Breast epithelium (tissue), 4 donors: ENCODE measurements at regions not wholly inside any gene's neighbourhood (a gene's known extent, or its start where the extent isn't known, plus 50 kb on each side); places are given as distances from the start of the nearest gene placed in this dataset.

Experiments used
- DNase-seq, 2 donors: peaks; one replicate each; pipeline ENCODE4 v3.0.0-alpha.2; 2019; ENCODE audit warnings: low spot score in 2 of 2
- H3K27ac ChIP-seq, 2 donors: fragments of 200-600 bp; sonication (generic) in 1 of 2; one replicate each; pipeline ENCODE4 v1.5.1; 2016 to 2019; ENCODE audit warnings: mild to moderate bottlenecking in 1 of 2
- H3K27me3 ChIP-seq, 2 donors: fragments of 200-600 bp; sonication (generic) in 1 of 2; one replicate each; pipeline versions ENCODE4 v1.5.1 to v1.6.0; 2017 to 2019; ENCODE audit warnings: control low read depth in 1 of 2, mild to moderate bottlenecking in 1 of 2
- H3K36me3 ChIP-seq: fragments of 200-600 bp; one replicate; pipeline ENCODE4 v1.5.1; 2019
- H3K4me1 ChIP-seq, 2 donors: fragments of 200-600 bp; sonication (generic); one replicate each; pipeline ENCODE4 v1.5.1; 2016 to 2019; ENCODE audit warnings: control low read depth in 1 of 2
- H3K4me3 ChIP-seq, 3 donors: fragments of 200-600 bp; sonication (generic); 1 replicate in 2 of 3; 2 replicates in 1 of 3; pipeline ENCODE4 v1.5.1; 2016 to 2019; ENCODE audit warnings: mild to moderate bottlenecking in 3 of 3, moderate library complexity in 2 of 3
- H3K9me3 ChIP-seq, 2 donors: fragments of 200-600 bp; sonication (generic) in 1 of 2; one replicate each; pipeline ENCODE4 v1.5.1; 2016 to 2019; ENCODE audit warnings: control low read depth in 1 of 2
- POLR2A ChIP-seq: fragments of 450-650 bp; IDR thresholded peaks from one replicate; pipeline ENCODE4 v1.6.1; 2016; ENCODE audit warnings: antibody characterized with exemption, mild to moderate bottlenecking, moderate library complexity
- POLR2AphosphoS5 ChIP-seq, 3 donors: sonication (generic); formaldehyde crosslinking; IDR thresholded peaks; one replicate each; pipeline ENCODE4 v1.6.1; 2017; ENCODE audit warnings: antibody characterized with exemption in 3 of 3
- intact Hi-C: fragments of 100-400 bp; cut with DNase I; formaldehyde crosslinking; loops from one replicate; pipeline ENCODE4 v1.15.1; 2023; ENCODE audit warnings: low total_unique reads
- TF ChIP-seq, protein P1 (sequence below), 3 donors: fragments of 450-650 bp; IDR thresholded peaks; one replicate each; pipeline ENCODE4 v1.5.1; 2016 to 2017; ENCODE audit warnings: antibody characterized with exemption in 3 of 3, mild to moderate bottlenecking in 3 of 3, moderate library complexity in 3 of 3

DNA sequence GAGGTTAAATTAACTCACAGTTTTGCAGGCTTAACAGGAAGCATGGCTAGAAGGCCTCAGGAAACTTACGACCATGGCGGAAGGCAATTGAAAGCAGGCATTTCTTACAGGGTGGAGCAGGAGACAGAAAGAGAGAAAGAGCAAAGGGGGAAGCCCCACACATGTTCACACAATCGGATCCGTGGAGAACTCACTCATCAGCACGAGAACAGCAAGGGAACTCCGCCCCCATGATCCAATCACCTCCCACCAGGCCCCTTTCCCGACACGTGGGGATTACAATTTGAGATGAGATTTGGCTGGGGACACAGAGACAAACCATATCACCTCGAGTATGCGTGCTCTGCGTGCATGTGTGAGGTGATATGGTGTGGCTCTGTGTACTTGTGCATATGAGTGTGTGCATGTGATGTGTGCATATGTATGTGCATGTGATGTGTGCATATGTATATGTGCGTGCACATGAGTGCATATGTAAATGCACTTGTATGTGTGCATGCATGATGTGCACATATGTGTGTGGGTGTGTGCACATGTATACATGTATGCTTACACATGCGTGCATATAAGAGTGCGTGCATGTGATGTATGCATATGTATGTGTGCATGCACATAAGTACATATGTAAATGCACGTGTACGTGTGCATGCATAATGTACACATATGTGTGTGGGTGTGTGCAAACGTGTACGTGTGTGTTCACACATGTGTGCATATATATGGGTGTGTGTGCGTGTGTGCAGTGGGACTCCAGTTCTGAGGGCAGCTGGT, 108.7 kb upstream of the HDAC4 start:
- Histone ChIP-seq H3K27me3 (no peaks in the 10 kb centered on the region), H3K4me3 (no peak overlapping the region), H3K36me3 (no peaks in the 10 kb centered on the region), H3K9me3 (no peaks in the 10 kb centered on the region), H3K27ac (no peak overlapping the region), H3K4me1 (no peaks in the 10 kb centered on the region)
- TF ChIP-seq POLR2A, result no peak
- no peak for TF ChIP-seq POLR2AphosphoS5 (IDR thresholded peaks at IDR 0.05)
- TF ChIP-seq, protein P1, sequence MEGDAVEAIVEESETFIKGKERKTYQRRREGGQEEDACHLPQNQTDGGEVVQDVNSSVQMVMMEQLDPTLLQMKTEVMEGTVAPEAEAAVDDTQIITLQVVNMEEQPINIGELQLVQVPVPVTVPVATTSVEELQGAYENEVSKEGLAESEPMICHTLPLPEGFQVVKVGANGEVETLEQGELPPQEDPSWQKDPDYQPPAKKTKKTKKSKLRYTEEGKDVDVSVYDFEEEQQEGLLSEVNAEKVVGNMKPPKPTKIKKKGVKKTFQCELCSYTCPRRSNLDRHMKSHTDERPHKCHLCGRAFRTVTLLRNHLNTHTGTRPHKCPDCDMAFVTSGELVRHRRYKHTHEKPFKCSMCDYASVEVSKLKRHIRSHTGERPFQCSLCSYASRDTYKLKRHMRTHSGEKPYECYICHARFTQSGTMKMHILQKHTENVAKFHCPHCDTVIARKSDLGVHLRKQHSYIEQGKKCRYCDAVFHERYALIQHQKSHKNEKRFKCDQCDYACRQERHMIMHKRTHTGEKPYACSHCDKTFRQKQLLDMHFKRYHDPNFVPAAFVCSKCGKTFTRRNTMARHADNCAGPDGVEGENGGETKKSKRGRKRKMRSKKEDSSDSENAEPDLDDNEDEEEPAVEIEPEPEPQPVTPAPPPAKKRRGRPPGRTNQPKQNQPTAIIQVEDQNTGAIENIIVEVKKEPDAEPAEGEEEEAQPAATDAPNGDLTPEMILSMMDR (IDR thresholded peaks at IDR 0.05), result no peak
- intact Hi-C loops, result loop anchor here (5.0 kb wide), 1 partner anchor 572 kb away; no protein-coding TSS in a partner anchor
- no peak for DNase-seq

DNA sequence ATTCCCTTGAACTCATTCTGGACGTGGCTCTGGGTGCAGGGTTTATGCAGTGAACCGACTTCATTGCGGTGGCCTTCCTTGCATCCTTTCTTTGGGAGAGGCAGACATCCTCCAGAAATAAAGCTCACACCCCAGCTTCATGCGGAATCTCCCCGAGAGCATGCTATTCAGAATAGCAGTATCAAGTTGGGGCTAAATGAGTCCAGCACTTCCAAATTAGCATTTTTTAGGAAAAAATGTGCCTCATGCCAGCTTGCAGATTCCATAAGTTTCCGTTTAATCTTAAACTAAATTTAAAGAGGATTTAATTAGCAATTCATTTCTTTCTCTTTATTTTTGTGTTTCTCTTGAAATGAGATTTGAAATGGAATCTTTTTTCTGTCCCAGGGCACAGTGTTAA, 107.4 kb upstream of the HDAC4 start:
- Histone ChIP-seq H3K9me3 (no peaks in the 10 kb centered on the region), H3K36me3 (no peaks in the 10 kb centered on the region), H3K27me3 (no peaks in the 10 kb centered on the region), H3K4me3 (no peak overlapping the region), H3K4me1 (no peaks in the 10 kb centered on the region), H3K27ac (no peak overlapping the region)
- TF ChIP-seq POLR2A (no peak), POLR2AphosphoS5 (IDR thresholded peaks at IDR 0.05) (no peak)
- TF ChIP-seq, protein P1 (IDR thresholded peaks at IDR 0.05), result no peak
- intact Hi-C loops, result no loop called here
- no peak for DNase-seq

DNA sequence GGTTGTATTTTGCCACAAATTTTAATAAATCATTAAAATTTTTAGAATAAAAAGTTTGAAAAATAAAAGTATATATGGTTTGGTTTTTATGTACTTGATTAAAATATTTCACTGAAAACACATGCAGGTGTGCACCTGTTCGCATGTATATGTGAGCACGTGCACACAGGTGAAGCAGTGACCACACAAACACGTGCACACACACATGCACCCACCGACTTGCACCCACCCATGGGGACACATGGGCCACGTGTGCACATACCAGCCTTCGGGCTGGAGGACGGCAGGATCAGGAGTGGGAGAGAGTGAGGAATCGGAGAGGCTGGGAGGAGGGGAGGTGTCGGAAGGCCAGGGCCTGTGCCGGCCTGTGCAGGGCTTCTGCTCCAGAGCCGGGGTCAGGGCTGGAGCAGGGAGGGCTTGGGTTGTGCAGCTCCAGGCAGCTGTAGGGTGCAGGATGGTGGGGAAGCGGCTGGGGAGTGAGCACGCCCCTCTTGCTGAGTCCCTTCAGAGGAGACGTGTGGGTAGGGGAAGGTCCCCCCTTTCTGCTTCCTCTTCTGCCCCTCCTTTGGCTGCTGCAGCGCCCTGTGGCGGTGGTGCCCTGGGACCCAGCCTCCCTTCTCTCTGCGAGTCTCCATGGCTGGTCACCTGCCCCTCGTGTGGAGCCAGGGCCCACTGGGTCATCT, 106.9 kb upstream of the HDAC4 start:
- DNase-seq, result no peak
- H3K36me3 ChIP-seq, result no peaks in the 10 kb centered on the region
- H3K27me3 ChIP-seq, result no peaks in the 10 kb centered on the region
- H3K9me3 ChIP-seq, result no peaks in the 10 kb centered on the region
- intact Hi-C loops, result no loop called here
- no peak overlapping the region for H3K4me3 ChIP-seq
- TF ChIP-seq, protein P1 (IDR thresholded peaks at IDR 0.05), result no peak
- TF ChIP-seq POLR2AphosphoS5 (IDR thresholded peaks at IDR 0.05) (no peak), POLR2A (no peak)
- no peak overlapping the region for H3K27ac ChIP-seq
- H3K4me1 ChIP-seq, result no peaks in the 10 kb centered on the region

DNA sequence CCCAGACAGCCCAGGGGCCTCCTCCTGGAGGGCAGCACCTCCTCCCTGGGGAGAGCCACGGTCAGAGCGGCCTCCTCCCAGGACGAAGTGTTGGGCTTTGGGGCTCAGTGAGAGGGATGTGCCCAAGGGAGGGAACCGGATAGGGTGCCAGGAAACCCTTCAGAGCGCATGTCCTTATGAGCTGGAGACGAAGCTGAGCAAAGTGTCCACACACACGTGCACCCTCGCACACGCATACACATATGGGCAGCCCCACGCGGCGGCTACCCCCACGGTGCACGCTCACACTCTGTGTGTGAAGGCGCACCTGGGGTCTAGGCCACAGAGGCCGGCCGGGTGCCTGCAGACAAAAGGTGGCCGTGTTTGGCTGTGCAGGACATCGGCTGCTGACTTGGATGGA, 106.1 kb upstream of the HDAC4 start:
- Histone ChIP-seq H3K4me1 (no peaks in the 10 kb centered on the region), H3K27ac (no peak overlapping the region), H3K9me3 (no peaks in the 10 kb centered on the region), H3K4me3 (no peak overlapping the region), H3K36me3 (no peaks in the 10 kb centered on the region), H3K27me3 (no peaks in the 10 kb centered on the region)
- no peak for TF ChIP-seq POLR2A
- TF ChIP-seq, protein P1 (IDR thresholded peaks at IDR 0.05), result no peak
- TF ChIP-seq POLR2AphosphoS5 (IDR thresholded peaks at IDR 0.05), result no peak
- intact Hi-C loops, result no loop called here
- DNase-seq, result no peak

DNA sequence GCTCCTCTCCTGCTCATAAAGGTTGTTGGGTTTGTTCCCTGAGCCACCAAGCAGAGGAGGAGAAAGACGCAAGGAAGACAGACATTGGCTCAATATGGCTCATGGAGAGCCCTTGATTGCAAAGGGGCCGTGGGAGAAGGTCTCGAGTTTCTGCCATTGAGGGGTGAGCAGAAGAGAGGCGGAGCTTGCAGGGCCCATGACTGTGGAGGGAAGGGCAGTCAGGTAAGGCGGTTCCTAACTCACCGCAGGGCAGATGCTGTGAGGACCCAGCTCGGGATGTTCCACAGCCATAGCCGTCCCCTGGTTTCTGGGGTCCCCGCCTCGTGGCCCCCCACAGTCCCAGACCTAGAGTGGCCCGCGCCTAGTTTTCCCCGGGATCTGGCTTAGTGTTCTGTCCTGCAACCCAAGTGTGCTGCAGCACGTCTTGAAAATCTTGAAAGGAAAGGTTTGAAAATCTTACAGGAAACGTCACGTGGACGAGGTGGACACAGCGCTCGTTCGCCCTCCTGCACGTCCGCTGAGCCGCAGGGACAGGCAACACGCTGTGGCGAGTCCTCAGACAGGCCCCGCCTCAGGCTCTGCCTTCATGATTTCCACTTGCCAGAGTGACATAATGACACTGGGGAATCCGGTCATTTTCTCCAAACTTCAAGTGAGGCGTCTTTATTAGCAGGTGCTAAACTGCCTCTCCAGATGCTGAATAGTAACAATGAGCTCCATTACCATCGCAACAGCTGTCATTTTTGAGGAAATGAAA, 105.5 kb upstream of the HDAC4 start:
- intact Hi-C loops, result no loop called here
- no peak for DNase-seq
- Histone ChIP-seq H3K4me1 (no peaks in the 10 kb centered on the region), H3K36me3 (no peaks in the 10 kb centered on the region), H3K27ac (no peak overlapping the region), H3K27me3 (no peaks in the 10 kb centered on the region), H3K4me3 (no peak overlapping the region), H3K9me3 (no peaks in the 10 kb centered on the region)
- TF ChIP-seq, protein P1 (IDR thresholded peaks at IDR 0.05), result no peak
- no peak for TF ChIP-seq POLR2A
- TF ChIP-seq POLR2AphosphoS5 (IDR thresholded peaks at IDR 0.05), result no peak
